Spleen (tissue), 11 donors: ENCODE measurements at regions not wholly inside any gene's neighbourhood (a gene's known extent, or its start where the extent isn't known, plus 50 kb on each side); places are given as distances from the start of the nearest gene placed in this dataset.

Source experiments
- DNase-seq: peaks from one replicate; pipeline ENCODE4 v3.0.0-alpha.2; 2020
- H3K27ac ChIP-seq, 8 donors: fragments of 200-600 bp; sonication (generic) in 7 of 8; 1 replicate in 4 of 8; 2 replicates in 4 of 8; pipeline versions ENCODE4 v1.5.0 to v1.8.0; 2016 to 2021; ENCODE audit warnings: inconsistent platforms in 4 of 8, mild to moderate bottlenecking in 4 of 8, moderate library complexity in 1 of 8
- H3K27me3 ChIP-seq, 7 donors: fragments of 200-600 bp; sonication (generic) in 6 of 7; replicated peaks in 1 of 7; 1 replicate in 4 of 7; 2 replicates in 3 of 7; pipeline versions ENCODE4 v1.5.0 to v1.8.0; 2016 to 2021; ENCODE audit warnings: inconsistent platforms in 3 of 7, mild to moderate bottlenecking in 1 of 7
- H3K36me3 ChIP-seq, 6 donors: fragments of 200-600 bp; sonication (generic) in 5 of 6; 1 replicate in 4 of 6; 2 replicates in 2 of 6; pipeline versions ENCODE4 v1.5.0 to v1.8.0; 2016 to 2021; ENCODE audit warnings: inconsistent platforms in 2 of 6
- H3K4me1 ChIP-seq, 6 donors: fragments of 200-600 bp; sonication (generic) in 5 of 6; 1 replicate in 3 of 6; 2 replicates in 3 of 6; pipeline versions ENCODE4 v1.5.0 to v1.8.0; 2016 to 2021; ENCODE audit warnings: inconsistent platforms in 3 of 6
- H3K4me3 ChIP-seq, 8 donors: fragments of 200-600 bp; sonication (generic) in 7 of 8; 1 replicate in 4 of 8; 2 replicates in 4 of 8; pipeline versions ENCODE4 v1.5.0 to v1.8.0; 2016 to 2021; ENCODE audit warnings: inconsistent platforms in 4 of 8, mild to moderate bottlenecking in 4 of 8, moderate library complexity in 2 of 8
- H3K9me3 ChIP-seq, 8 donors: fragments of 200-600 bp; sonication (generic) in 7 of 8; 1 replicate in 4 of 8; 2 replicates in 4 of 8; pipeline versions ENCODE4 v1.5.0 to v1.8.0; 2016 to 2021; ENCODE audit warnings: inconsistent platforms in 4 of 8
- POLR2A ChIP-seq, 3 donors: fragments of 450-650 bp; IDR thresholded peaks; one replicate each; pipeline ENCODE4 v1.5.1; 2017; ENCODE audit warnings: antibody characterized with exemption in 3 of 3, mild to moderate bottlenecking in 1 of 3
- POLR2AphosphoS5 ChIP-seq, 3 donors: sonication (generic); formaldehyde crosslinking; IDR thresholded peaks; one replicate each; pipeline ENCODE4 v1.5.1; 2017; ENCODE audit warnings: antibody characterized with exemption in 3 of 3
- WGBS, 5 donors: extraction: QIAGEN DNeasy Blood & Tissue Kit in 3 of 5; methylation state at CpG; one replicate each; pipeline versions ENCODE4 v1.1.5 to v1.1.7; 2013 to 2018; 5-methylcytosine and 5-hydroxymethylcytosine counted together
- intact Hi-C: fragments of 100-400 bp; cut with DNase I; formaldehyde crosslinking; loops from one replicate; pipeline ENCODE4 v1.15.0; 2023; ENCODE audit warnings: low total_unique reads
- TF ChIP-seq, protein P1 (sequence below), 11 experiments: fragments of 200-600 bp in 7 of 11; fragments of 450-650 bp in 4 of 11; sonication (generic) in 4 of 11; IDR thresholded peaks in 8 of 11; conservative IDR thresholded peaks in 3 of 11; 1 replicate in 7 of 11; 2 replicates in 4 of 11; pipeline versions ENCODE4 v1.4.0 to v1.8.0; 2016 to 2021; ENCODE audit warnings: antibody characterized with exemption in 11 of 11, inconsistent platforms in 4 of 11, mild to moderate bottlenecking in 1 of 11
- donor health status: healthy with polysubstance abuse.
- donor health status: DM: no; HTN: no; CAD: no; lungs with moderate emphysema.
- donor health status: DM: no; HTN: no; CAD: no.
- donor health status: Bipolar disorder and iron deficiency.
- donor health status: healthy.
- donor health status: DM: no; HTN: no; CAD: no.
- donor health status: DM: yes; HTN: yes; CAD: no.

DNA sequence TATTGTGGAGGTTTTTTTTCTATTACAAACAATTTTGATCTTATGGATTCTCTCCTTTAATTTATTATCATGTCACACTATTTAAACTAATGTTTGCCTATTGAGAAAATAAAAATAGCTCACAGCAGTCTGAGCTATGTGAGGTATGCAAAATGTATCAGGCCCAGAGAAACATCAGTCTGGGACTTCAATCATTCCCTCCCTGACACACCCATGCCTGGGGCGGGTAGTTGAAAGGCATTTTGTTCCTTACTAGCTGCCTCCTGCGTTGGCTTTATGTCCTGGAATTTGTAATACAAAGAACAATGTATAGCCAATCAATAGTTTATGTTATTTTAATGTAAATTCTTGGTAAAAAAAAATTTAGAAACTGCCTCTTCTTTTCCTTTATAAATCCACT, 403.3 kb downstream of the EPM2A start:
- no peak for TF ChIP-seq POLR2A (IDR thresholded peaks at IDR 0.05)
- no peak for TF ChIP-seq POLR2AphosphoS5 (IDR thresholded peaks at IDR 0.05)
- TF ChIP-seq, protein P1, sequence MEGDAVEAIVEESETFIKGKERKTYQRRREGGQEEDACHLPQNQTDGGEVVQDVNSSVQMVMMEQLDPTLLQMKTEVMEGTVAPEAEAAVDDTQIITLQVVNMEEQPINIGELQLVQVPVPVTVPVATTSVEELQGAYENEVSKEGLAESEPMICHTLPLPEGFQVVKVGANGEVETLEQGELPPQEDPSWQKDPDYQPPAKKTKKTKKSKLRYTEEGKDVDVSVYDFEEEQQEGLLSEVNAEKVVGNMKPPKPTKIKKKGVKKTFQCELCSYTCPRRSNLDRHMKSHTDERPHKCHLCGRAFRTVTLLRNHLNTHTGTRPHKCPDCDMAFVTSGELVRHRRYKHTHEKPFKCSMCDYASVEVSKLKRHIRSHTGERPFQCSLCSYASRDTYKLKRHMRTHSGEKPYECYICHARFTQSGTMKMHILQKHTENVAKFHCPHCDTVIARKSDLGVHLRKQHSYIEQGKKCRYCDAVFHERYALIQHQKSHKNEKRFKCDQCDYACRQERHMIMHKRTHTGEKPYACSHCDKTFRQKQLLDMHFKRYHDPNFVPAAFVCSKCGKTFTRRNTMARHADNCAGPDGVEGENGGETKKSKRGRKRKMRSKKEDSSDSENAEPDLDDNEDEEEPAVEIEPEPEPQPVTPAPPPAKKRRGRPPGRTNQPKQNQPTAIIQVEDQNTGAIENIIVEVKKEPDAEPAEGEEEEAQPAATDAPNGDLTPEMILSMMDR (IDR thresholded peaks at IDR 0.05 in 8 of 11, conservative IDR thresholded peaks at IDR 0.05 in 3 of 11) = no peak
- no peaks in the 10 kb centered on the region for H3K4me1 ChIP-seq
- H3K36me3 ChIP-seq = no peaks in the 10 kb centered on the region
- intact Hi-C loops = no loop called here
- 44 to 64% (median 54%) methylated on average over 2 of the region's 2 CpGs for WGBS, 5 donors
- no peaks in the 10 kb centered on the region for H3K27me3 ChIP-seq
- H3K4me3 ChIP-seq = no peak overlapping the region
- DNase-seq = no peak
- H3K9me3 ChIP-seq = no peaks in the 10 kb centered on the region
- no peak overlapping the region for H3K27ac ChIP-seq

DNA sequence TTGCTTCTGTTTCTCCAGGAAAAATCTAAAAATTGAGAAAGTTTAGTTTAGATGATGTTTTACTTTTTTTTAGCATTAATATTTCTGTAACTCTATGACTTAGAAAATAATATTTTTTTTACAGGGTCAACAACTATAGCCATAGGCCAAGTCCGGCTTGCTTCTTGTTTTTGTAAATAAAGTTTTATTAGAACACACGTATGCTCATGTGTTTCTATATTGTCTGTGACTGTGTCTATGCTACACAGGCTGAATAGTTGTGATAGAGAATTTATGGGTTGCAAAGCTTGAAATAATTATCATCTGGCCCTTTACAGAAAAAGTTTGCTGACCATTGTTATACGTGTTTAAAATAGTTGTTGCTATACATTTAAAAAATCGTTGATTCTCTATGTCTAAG, 399.2 kb downstream of the EPM2A start:
- no peaks in the 10 kb centered on the region for H3K27me3 ChIP-seq
- H3K36me3 ChIP-seq = no peaks in the 10 kb centered on the region
- no peak overlapping the region for H3K4me3 ChIP-seq
- no peaks in the 10 kb centered on the region for H3K9me3 ChIP-seq
- TF ChIP-seq, protein P1 (IDR thresholded peaks at IDR 0.05 in 8 of 11, conservative IDR thresholded peaks at IDR 0.05 in 3 of 11) = no peak
- TF ChIP-seq POLR2AphosphoS5 (IDR thresholded peaks at IDR 0.05) (no peak), POLR2A (IDR thresholded peaks at IDR 0.05) (no peak)
- no peak overlapping the region for H3K27ac ChIP-seq
- H3K4me1 ChIP-seq = no peaks in the 10 kb centered on the region
- WGBS, 5 donors = 89 to 95% (median 90%) methylated on average over 4 of the region's 4 CpGs
- intact Hi-C loops = no loop called here
- no peak for DNase-seq

DNA sequence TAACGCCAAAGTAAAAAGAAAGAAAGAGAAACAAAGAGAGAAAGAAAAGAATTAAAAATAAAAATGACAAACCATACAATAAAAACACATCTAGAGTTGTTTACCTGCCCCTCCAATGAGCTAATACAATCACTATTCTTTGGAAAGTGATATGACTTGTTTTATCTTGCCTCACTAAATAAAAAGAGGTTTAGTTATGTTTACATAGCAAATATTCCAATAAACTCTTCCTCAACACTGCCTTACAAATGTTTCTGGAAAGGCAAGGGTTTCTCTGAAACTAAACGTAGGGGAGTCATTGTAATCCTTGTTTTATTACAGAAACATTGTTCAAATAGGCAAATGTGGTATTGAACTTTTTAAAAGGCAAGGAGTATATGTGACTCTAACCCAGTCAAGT, 396.2 kb downstream of the EPM2A start:
- H3K9me3 ChIP-seq = no peaks in the 10 kb centered on the region
- H3K27ac ChIP-seq = no peak overlapping the region
- intact Hi-C loops = no loop called here
- H3K36me3 ChIP-seq = no peaks in the 10 kb centered on the region
- no peak overlapping the region for H3K4me3 ChIP-seq
- 61 to 74% (median 71%) methylated on average over 2 of the region's 2 CpGs for WGBS, 5 donors
- DNase-seq = no peak
- H3K27me3 ChIP-seq = no peaks in the 10 kb centered on the region
- no peaks in the 10 kb centered on the region for H3K4me1 ChIP-seq
- no peak for TF ChIP-seq POLR2A (IDR thresholded peaks at IDR 0.05)
- no peak for TF ChIP-seq POLR2AphosphoS5 (IDR thresholded peaks at IDR 0.05)
- TF ChIP-seq, protein P1 (IDR thresholded peaks at IDR 0.05 in 8 of 11, conservative IDR thresholded peaks at IDR 0.05 in 3 of 11) = no peak

DNA sequence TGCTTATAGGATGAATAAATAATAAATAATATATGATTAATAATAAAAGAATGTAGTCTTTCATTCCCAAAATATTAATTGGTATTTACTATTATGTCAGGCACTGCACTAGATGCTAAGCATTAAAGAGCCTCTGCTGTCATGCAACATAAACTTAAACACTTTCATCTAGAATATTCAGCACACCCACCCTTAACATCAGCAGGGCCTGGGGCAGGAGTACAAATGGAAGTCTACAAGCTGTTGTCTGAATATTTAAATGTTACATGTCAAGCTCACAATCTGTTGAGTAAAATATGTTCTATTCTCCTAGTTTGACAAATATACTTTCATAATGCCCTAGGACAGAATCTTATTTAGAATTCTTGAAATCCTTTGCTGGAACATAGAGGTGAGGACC, 395.1 kb downstream of the EPM2A start:
- TF ChIP-seq, protein P1 (IDR thresholded peaks at IDR 0.05 in 8 of 11, conservative IDR thresholded peaks at IDR 0.05 in 3 of 11) = no peak
- TF ChIP-seq POLR2A (IDR thresholded peaks at IDR 0.05) (no peak), POLR2AphosphoS5 (IDR thresholded peaks at IDR 0.05) (no peak)
- Histone ChIP-seq H3K27ac (no peak overlapping the region), H3K4me1 (no peaks in the 10 kb centered on the region), H3K36me3 (no peaks in the 10 kb centered on the region), H3K27me3 (no peaks in the 10 kb centered on the region), H3K9me3 (no peaks in the 10 kb centered on the region), H3K4me3 (no peak overlapping the region)
- intact Hi-C loops = no loop called here
- DNase-seq = no peak
